Upper lobe of left lung (tissue), 4 donors: ENCODE measurements at regions not wholly inside any gene's neighbourhood (a gene's known extent, or its start where the extent isn't known, plus 50 kb on each side); places are given as distances from the start of the nearest gene placed in this dataset.

ENCODE experiments used
- EP300 ChIP-seq, 4 donors: sonication (generic); formaldehyde crosslinking; IDR thresholded peaks; one replicate each; pipeline ENCODE4 v1.5.1; 2017; ENCODE audit warnings: antibody characterized with exemption in 4 of 4, control low read depth in 2 of 4
- POLR2A ChIP-seq, 4 donors: fragments of 450-650 bp; IDR thresholded peaks; one replicate each; pipeline ENCODE4 v1.5.1; 2016 to 2017; ENCODE audit warnings: antibody characterized with exemption in 4 of 4, mild to moderate bottlenecking in 2 of 4
- TF ChIP-seq, protein P1 (sequence below), 6 experiments: fragments of 450-650 bp in 4 of 6; fragments of 200-600 bp in 2 of 6; sonication (generic) in 2 of 6; IDR thresholded peaks; one replicate each; pipeline ENCODE4 v1.5.1; 2016 to 2019; ENCODE audit warnings: antibody characterized with exemption in 6 of 6

- TF ChIP-seq, protein P1, sequence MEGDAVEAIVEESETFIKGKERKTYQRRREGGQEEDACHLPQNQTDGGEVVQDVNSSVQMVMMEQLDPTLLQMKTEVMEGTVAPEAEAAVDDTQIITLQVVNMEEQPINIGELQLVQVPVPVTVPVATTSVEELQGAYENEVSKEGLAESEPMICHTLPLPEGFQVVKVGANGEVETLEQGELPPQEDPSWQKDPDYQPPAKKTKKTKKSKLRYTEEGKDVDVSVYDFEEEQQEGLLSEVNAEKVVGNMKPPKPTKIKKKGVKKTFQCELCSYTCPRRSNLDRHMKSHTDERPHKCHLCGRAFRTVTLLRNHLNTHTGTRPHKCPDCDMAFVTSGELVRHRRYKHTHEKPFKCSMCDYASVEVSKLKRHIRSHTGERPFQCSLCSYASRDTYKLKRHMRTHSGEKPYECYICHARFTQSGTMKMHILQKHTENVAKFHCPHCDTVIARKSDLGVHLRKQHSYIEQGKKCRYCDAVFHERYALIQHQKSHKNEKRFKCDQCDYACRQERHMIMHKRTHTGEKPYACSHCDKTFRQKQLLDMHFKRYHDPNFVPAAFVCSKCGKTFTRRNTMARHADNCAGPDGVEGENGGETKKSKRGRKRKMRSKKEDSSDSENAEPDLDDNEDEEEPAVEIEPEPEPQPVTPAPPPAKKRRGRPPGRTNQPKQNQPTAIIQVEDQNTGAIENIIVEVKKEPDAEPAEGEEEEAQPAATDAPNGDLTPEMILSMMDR (IDR thresholded peaks at IDR 0.05), result no peak
- TF ChIP-seq EP300 (IDR thresholded peaks at IDR 0.05), result no peak
- no peak for TF ChIP-seq POLR2A (IDR thresholded peaks at IDR 0.05)
Measured at GRCh38 chr4:156545003-156545785, 426.4 kb downstream of the PDGFC start.
